SH-SY5Y (cell line): ENCODE measurements at regions not wholly inside any gene's neighbourhood (a gene's known extent, or its start where the extent isn't known, plus 50 kb on each side); places are given as distances from the start of the nearest gene placed in this dataset.

ENCODE experiments used
- GATA2 ChIP-seq: IDR thresholded peaks from 2 replicates; pipeline ENCODE4 v1.6.1; 2011; ENCODE audit warnings: mild to moderate bottlenecking, low read depth, low read length
- GATA3 ChIP-seq: IDR thresholded peaks from 2 replicates; pipeline ENCODE4 v1.6.1; 2011; ENCODE audit warnings: low read depth, mild to moderate bottlenecking, low read length, moderate library complexity

DNA sequence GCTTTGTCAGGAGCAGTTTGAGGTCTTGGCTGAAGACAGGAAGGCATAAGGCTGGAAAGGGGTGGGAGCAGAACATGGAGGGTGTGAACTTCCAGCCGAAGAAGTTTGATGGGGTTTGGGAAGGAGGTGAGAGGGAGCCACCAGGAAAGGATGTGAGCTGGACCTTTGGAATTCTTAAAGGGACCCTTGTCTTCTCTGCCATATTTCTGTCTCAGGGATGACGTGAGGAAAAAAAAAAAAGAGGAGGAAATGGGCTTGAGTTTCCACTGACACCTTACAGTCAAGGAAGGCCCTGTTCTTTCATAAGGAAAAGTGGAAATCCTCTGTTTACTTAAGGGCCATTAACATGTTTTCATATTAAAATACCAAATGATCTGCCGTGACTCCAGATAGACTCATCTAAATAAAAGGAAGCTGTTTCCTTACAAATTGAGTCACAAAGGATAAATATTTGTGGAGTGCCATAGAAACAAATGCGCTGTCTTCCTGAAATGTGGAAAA is 132.1 kb downstream of the PALM2AKAP2 start:
- TF ChIP-seq GATA2: no peak
- no peak for TF ChIP-seq GATA3
